HCT116 (cell line): ENCODE measurements at regions not wholly inside any gene's neighbourhood (a gene's known extent, or its start where the extent isn't known, plus 50 kb on each side); places are given as distances from the start of the nearest gene placed in this dataset.

Experiments used
- ATAC-seq: fragments of 200-7000 bp; cut with Tn5 transposase; 2 replicates; pipeline ENCODE4 v1.9.1; 2020; ENCODE audit warnings: mild to moderate bottlenecking, moderate library complexity
- BruUV-seq: library from RNA; stranded (reverse); fragments of 400-500 nt; replicated peaks from 2 replicates; lab custom pipeline; 2021; lab: Mats Ljungman, UMichigan
- CTCF ChIA-PET: fragments of 300-600 bp; sonication (Branson Sonifier 250); formaldehyde crosslinking; loops from one replicate; lab custom pipeline; 2021; ENCODE audit warnings: antibody characterized with exemption; lab: Charles Lee
- POLR2A ChIA-PET: fragments of 300-600, 350-600 bp; sonication (Branson Sonifier 250); formaldehyde crosslinking; loops from one replicate; lab custom pipeline; 2021; ENCODE audit warnings: antibody characterized with exemption; lab: Charles Lee
- RAD21 ChIA-PET, 2 experiments: fragments of 300-600 bp; sonication (Branson Sonifier 250); formaldehyde crosslinking; loops; one replicate each; lab custom pipeline; 2023; ENCODE audit warnings: low total read pairs in 2 of 2; ENCODE audit not compliant: uncharacterized antibody in 2 of 2, unreplicated experiment in 2 of 2, low non-redundant PET in 1 of 2; lab: Charles Lee
- DNase-seq: peaks from one replicate; pipeline ENCODE4 v3.0.0-alpha.2; 2010; ENCODE audit warnings: low read depth, low spot score
- H2AFZ ChIP-seq: fragments of 200-600 bp; shearing (Covaris generic), sonication (generic); 2 replicates; pipeline ENCODE4 v1.6.1; 2017; ENCODE audit warnings: low read depth, mixed run types, mixed read lengths, antibody characterized with exemption, low read length; ENCODE audit not compliant: poor library complexity, severe bottlenecking
- H3K27ac ChIP-seq: 2 replicates; pipeline ENCODE4 v1.5.1; 2012; ENCODE audit warnings: low read depth, low read length
- H3K27me3 ChIP-seq: fragments of 200-600 bp; sonication (generic); 2 replicates; pipeline ENCODE4 v1.6.1; 2016; ENCODE audit warnings: mixed run types, low read length, mixed read lengths; ENCODE audit not compliant: insufficient read depth
- H3K36me3 ChIP-seq, 2 experiments: fragments of 200-500 bp in 1 of 2; fragments of 200-600 bp in 1 of 2; sonication (Bioruptor generic) in 1 of 2; sonication (generic) in 1 of 2; 2 replicates each; pipeline versions ENCODE4 v1.5.1 to v1.6.1; 2014 to 2016; ENCODE audit warnings: low read length in 2 of 2, inconsistent platforms in 1 of 2, mixed read lengths in 1 of 2, mixed run types in 1 of 2; ENCODE audit not compliant: insufficient read depth in 2 of 2, control insufficient read depth in 1 of 2
- H3K4me1 ChIP-seq, 2 experiments: fragments of 200-600 bp in 1 of 2; sonication (generic) in 1 of 2; 2 replicates each; pipeline versions ENCODE4 v1.5.1 to v1.6.1; 2012 to 2017; ENCODE audit warnings: low read length in 2 of 2, inconsistent platforms in 1 of 2, mild to moderate bottlenecking in 1 of 2, mixed read lengths in 1 of 2, mixed run types in 1 of 2, moderate library complexity in 1 of 2; ENCODE audit not compliant: insufficient read depth in 2 of 2, control insufficient read depth in 1 of 2
- H3K4me2 ChIP-seq: fragments of 200-600 bp; sonication (generic); 2 replicates; pipeline ENCODE4 v1.6.1; 2017; ENCODE audit warnings: mixed run types, low read length, mixed read lengths
- H3K4me3 ChIP-seq, 2 experiments: fragments of 200-600 bp in 1 of 2; sonication (generic) in 1 of 2; replicated peaks in 1 of 2; 2 replicates each; pipeline ENCODE4 v1.5.1; 2011 to 2016; ENCODE audit warnings: low read length in 2 of 2, control low read depth in 1 of 2, low read depth in 1 of 2, mild to moderate bottlenecking in 1 of 2, mixed read lengths in 1 of 2, mixed run types in 1 of 2
- H3K79me2 ChIP-seq: fragments of 200-600 bp; sonication (generic); 2 replicates; pipeline ENCODE4 v1.6.1; 2017; ENCODE audit warnings: mild to moderate bottlenecking, mixed run types, low read length, moderate library complexity, mixed read lengths; ENCODE audit not compliant: insufficient read depth
- H3K9ac ChIP-seq: fragments of 200-600 bp; sonication (generic); 2 replicates; pipeline ENCODE4 v1.6.1; 2016; ENCODE audit warnings: low read length, mixed read lengths
- H3K9me2 ChIP-seq: fragments of 200-600 bp; sonication (generic), shearing (Covaris generic); 2 replicates; pipeline ENCODE4 v1.6.1; 2017; ENCODE audit warnings: mixed run types, mild to moderate bottlenecking, moderate library complexity; ENCODE audit not compliant: insufficient read depth
- H3K9me3 ChIP-seq, 2 experiments: fragments of 200-500 bp in 1 of 2; fragments of 200-600 bp in 1 of 2; sonication (Bioruptor generic) in 1 of 2; sonication (generic) in 1 of 2; 2 replicates each; pipeline ENCODE4 v1.6.1; 2014 to 2017; ENCODE audit warnings: low read length in 2 of 2, mixed read lengths in 2 of 2, inconsistent platforms in 1 of 2, low read depth in 1 of 2, mild to moderate bottlenecking in 1 of 2, mixed run types in 1 of 2, moderate library complexity in 1 of 2; ENCODE audit not compliant: control insufficient read depth in 1 of 2, insufficient read depth in 1 of 2
- H4K20me1 ChIP-seq: fragments of 200-600 bp; sonication (generic), shearing (Covaris generic); 2 replicates; pipeline ENCODE4 v1.6.1; 2017; ENCODE audit warnings: mixed run types, mild to moderate bottlenecking, moderate library complexity; ENCODE audit not compliant: insufficient read depth
- ATF3 ChIP-seq: IDR thresholded peaks from 2 replicates; pipeline ENCODE4 v1.6.1; 2012
- CBX3 ChIP-seq: IDR thresholded peaks from 2 replicates; pipeline ENCODE4 v1.6.1; 2012; ENCODE audit warnings: low read depth
- CEBPB ChIP-seq: IDR thresholded peaks from 2 replicates; pipeline ENCODE4 v1.6.1; 2012; ENCODE audit warnings: low read depth
- CTCF ChIP-seq, 3 experiments: fragments of 200-600 bp in 1 of 3; sonication (generic) in 1 of 3; IDR thresholded peaks in 2 of 3; conservative IDR thresholded peaks in 1 of 3; 2 replicates each; pipeline ENCODE4 v1.5.1; 2012 to 2017; ENCODE audit warnings: low read depth in 2 of 3, low read length in 2 of 3, antibody characterized with exemption in 1 of 3, borderline replicate concordance in 1 of 3, control low read depth in 1 of 3, mild to moderate bottlenecking in 1 of 3, mixed read lengths in 1 of 3, mixed run types in 1 of 3, moderate library complexity in 1 of 3; ENCODE audit not compliant: insufficient read depth in 1 of 3
- EGR1 ChIP-seq: IDR thresholded peaks from 2 replicates; pipeline ENCODE4 v1.6.1; 2012; ENCODE audit warnings: low read depth
- EZH2 ChIP-seq: fragments of 200-600 bp; sonication (generic); IDR thresholded peaks from 2 replicates; pipeline ENCODE4 v1.6.1; 2017; ENCODE audit warnings: antibody characterized with exemption, mixed run types
- EZH2phosphoT487 ChIP-seq: fragments of 200-600 bp; IDR thresholded peaks from 2 replicates; pipeline ENCODE4 v1.6.1; 2018; ENCODE audit warnings: antibody characterized with exemption, borderline replicate concordance
- FOSL1 ChIP-seq: IDR thresholded peaks from 2 replicates; pipeline ENCODE4 v1.6.1; 2012; ENCODE audit warnings: low read depth
- SIN3A ChIP-seq: IDR thresholded peaks from 2 replicates; pipeline ENCODE4 v1.6.1; 2012; ENCODE audit warnings: low read depth
- TCF7L2 ChIP-seq: IDR thresholded peaks from 2 replicates; pipeline ENCODE4 v1.7.0; 2011; ENCODE audit warnings: borderline replicate concordance, inconsistent platforms; ENCODE audit not compliant: insufficient read depth, insufficient read length; ENCODE audit errors: extremely low read depth
- YY1 ChIP-seq: IDR thresholded peaks from 2 replicates; pipeline ENCODE4 v1.6.1; 2011; ENCODE audit warnings: low read length, low read depth, moderate library complexity, mild to moderate bottlenecking; ENCODE audit not compliant: insufficient replicate concordance; ENCODE audit errors: extremely low read depth
- ZFX ChIP-seq: fragments of 450-650 bp; IDR thresholded peaks from 2 replicates; pipeline ENCODE4 v1.6.1; 2017
- intact Hi-C: fragments of 100-400 bp; cut with micrococcal nuclease; formaldehyde crosslinking; loops from 2 replicates; pipeline ENCODE4 v1.10.0; 2022
- TF ChIP-seq, protein P1 (sequence below): IDR thresholded peaks from 2 replicates; pipeline ENCODE4 v1.6.1; 2012; ENCODE audit warnings: low read depth
- TF ChIP-seq, protein P2 (sequence below): IDR thresholded peaks from 2 replicates; pipeline ENCODE4 v1.6.1; 2012

GRCh38 chr12:16884056-16884455 is 278.1 kb upstream of the LMO3 start:
- TF ChIP-seq EGR1: no peak
- TF ChIP-seq, protein P1, sequence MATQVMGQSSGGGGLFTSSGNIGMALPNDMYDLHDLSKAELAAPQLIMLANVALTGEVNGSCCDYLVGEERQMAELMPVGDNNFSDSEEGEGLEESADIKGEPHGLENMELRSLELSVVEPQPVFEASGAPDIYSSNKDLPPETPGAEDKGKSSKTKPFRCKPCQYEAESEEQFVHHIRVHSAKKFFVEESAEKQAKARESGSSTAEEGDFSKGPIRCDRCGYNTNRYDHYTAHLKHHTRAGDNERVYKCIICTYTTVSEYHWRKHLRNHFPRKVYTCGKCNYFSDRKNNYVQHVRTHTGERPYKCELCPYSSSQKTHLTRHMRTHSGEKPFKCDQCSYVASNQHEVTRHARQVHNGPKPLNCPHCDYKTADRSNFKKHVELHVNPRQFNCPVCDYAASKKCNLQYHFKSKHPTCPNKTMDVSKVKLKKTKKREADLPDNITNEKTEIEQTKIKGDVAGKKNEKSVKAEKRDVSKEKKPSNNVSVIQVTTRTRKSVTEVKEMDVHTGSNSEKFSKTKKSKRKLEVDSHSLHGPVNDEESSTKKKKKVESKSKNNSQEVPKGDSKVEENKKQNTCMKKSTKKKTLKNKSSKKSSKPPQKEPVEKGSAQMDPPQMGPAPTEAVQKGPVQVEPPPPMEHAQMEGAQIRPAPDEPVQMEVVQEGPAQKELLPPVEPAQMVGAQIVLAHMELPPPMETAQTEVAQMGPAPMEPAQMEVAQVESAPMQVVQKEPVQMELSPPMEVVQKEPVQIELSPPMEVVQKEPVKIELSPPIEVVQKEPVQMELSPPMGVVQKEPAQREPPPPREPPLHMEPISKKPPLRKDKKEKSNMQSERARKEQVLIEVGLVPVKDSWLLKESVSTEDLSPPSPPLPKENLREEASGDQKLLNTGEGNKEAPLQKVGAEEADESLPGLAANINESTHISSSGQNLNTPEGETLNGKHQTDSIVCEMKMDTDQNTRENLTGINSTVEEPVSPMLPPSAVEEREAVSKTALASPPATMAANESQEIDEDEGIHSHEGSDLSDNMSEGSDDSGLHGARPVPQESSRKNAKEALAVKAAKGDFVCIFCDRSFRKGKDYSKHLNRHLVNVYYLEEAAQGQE: no peak
- TF ChIP-seq FOSL1: no peak
- TF ChIP-seq EZH2: no peak
- no peak for TF ChIP-seq SIN3A
- TF ChIP-seq CBX3: no peak
- TF ChIP-seq ATF3: no peak
- no peak for TF ChIP-seq TCF7L2
- TF ChIP-seq CEBPB: no peak
- TF ChIP-seq ZFX: no peak
- TF ChIP-seq, protein P2, sequence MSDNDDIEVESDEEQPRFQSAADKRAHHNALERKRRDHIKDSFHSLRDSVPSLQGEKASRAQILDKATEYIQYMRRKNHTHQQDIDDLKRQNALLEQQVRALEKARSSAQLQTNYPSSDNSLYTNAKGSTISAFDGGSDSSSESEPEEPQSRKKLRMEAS: no peak
- no peak for TF ChIP-seq CTCF (IDR thresholded peaks at IDR 0.05 in 2 of 3, conservative IDR thresholded peaks at IDR 0.05 in 1 of 3; ENCODE audit: borderline replicate concordance in 1 of 3, insufficient read depth in 1 of 3, low read depth in 2 of 3, low read length in 2 of 3)
- no peak for TF ChIP-seq YY1
- TF ChIP-seq EZH2phosphoT487: no peak
- RAD21 ChIA-PET: no interaction called here
- POLR2A ChIA-PET: no interaction called here

More at GRCh38 chr12:16884056-16884455, 278.1 kb upstream of the LMO3 start:
- Histone ChIP-seq H3K4me3 (no peak overlapping the region), H3K4me1 (no peaks in the 10 kb centered on the region), H3K79me2 (no peaks in the 10 kb centered on the region), H4K20me1 (no peaks in the 10 kb centered on the region), H2AFZ (no peak overlapping the region), H3K9ac (no peak overlapping the region), H3K9me2 (no peaks in the 10 kb centered on the region), H3K27ac (no peak overlapping the region), H3K36me3 (no peaks in the 10 kb centered on the region), H3K4me2 (no peak overlapping the region), H3K9me3 (no peaks in the 10 kb centered on the region), H3K27me3 (no peaks in the 10 kb centered on the region)
- no peak for DNase-seq
- CTCF ChIA-PET: no interaction called here
- intact Hi-C loops: no loop called here
- BruUV-seq: no TSS peak
- ATAC-seq: no peak
